NCI-H82 treated with DMSO at 0.1 percent for 48 hours (cell line): ENCODE measurements at regions not wholly inside any gene's neighbourhood (a gene's known extent, or its start where the extent isn't known, plus 50 kb on each side); places are given as distances from the start of the nearest gene placed in this dataset.

Experiments
- DNase-seq: peaks from one replicate; lab custom pipeline; 2025; ENCODE audit not compliant: unreplicated experiment; lab: John Stamatoyannopoulos, UW

GRCh38 chr4:43932448-43932847 is 516.2 kb downstream of the KCTD8 start:
- no peak for DNase-seq

GRCh38 chr4:43943998-43944397 is 504.6 kb downstream of the KCTD8 start:
- DNase-seq, result no peak

- no peak for DNase-seq
Observed at GRCh38 chr4:43959976-43960375, 488.6 kb downstream of the KCTD8 start.

GRCh38 chr4:43968011-43968410 is 480.6 kb downstream of the KCTD8 start:
- no peak for DNase-seq

- no peak for DNase-seq
Observed at GRCh38 chr4:43983610-43984009, 465.0 kb downstream of the KCTD8 start.

- DNase-seq, result no peak
Observed at GRCh38 chr4:43987331-43987944, 461.2 kb downstream of the KCTD8 start.

GRCh38 chr4:43990551-43990950 is 458.1 kb downstream of the KCTD8 start:
- DNase-seq, result no peak

- no peak for DNase-seq
Observed at GRCh38 chr4:43990963-43991362, 457.6 kb downstream of the KCTD8 start.

GRCh38 chr4:43992552-43992951 is 456.1 kb downstream of the KCTD8 start:
- DNase-seq, result no peak

- no peak for DNase-seq
Observed at GRCh38 chr4:43993196-43993902, 455.3 kb downstream of the KCTD8 start.

- DNase-seq, result no peak
Observed at GRCh38 chr4:43999669-44000068, 448.9 kb downstream of the KCTD8 start.

GRCh38 chr4:44002368-44002767 is 446.2 kb downstream of the KCTD8 start:
- DNase-seq, result no peak

- DNase-seq, result no peak
Observed at GRCh38 chr4:44016570-44017421, 431.8 kb downstream of the KCTD8 start.

- no peak for DNase-seq
Observed at GRCh38 chr4:44017422-44017739, 431.2 kb downstream of the KCTD8 start.

GRCh38 chr4:44019721-44020120 is 428.9 kb downstream of the KCTD8 start:
- no peak for DNase-seq

GRCh38 chr4:44025376-44026020 is 423.1 kb downstream of the KCTD8 start:
- DNase-seq, result no peak

- no peak for DNase-seq
Observed at GRCh38 chr4:44038811-44039210, 409.8 kb downstream of the KCTD8 start.

GRCh38 chr4:44046491-44046890 is 402.1 kb downstream of the KCTD8 start:
- no peak for DNase-seq

GRCh38 chr4:44056721-44057151 is 391.9 kb downstream of the KCTD8 start:
- DNase-seq, result no peak

- no peak for DNase-seq
Observed at GRCh38 chr4:44070843-44071242, 377.8 kb downstream of the KCTD8 start.
